ENCODE measurements at regions not wholly inside any gene's neighbourhood (a gene's known extent, or its start where the extent isn't known, plus 50 kb on each side); places are given as distances from the start of the nearest gene placed in this dataset.

DNA sequence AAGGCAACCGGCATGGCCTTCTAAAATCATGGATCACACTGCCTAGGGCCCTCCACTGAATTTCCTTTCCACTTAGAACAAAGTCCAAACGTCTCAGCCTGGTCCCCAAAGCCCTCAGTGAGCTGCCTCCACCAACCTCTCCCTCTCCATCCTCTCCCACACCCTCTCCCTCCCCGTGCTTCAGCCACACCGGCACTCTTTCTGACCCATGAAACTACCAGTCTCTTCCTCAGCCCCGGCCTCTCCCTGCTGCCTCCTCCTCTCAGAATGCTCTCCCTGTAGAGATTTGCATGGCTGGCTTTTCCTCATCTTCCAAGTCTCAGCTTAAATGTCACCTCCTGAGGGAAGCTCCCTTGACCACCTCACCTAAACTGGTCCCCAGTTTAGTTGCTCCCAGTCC is 219.0 kb upstream of the ZMIZ1 start:
- no peaks in the 10 kb centered on the region for H3K27me3 Mint-ChIP-seq
- no peaks in the 10 kb centered on the region for H3K9me3 Mint-ChIP-seq
- no peaks in the 10 kb centered on the region for H3K36me3 Mint-ChIP-seq
- no peak overlapping the region for H3K27ac Mint-ChIP-seq
- no peaks in the 10 kb centered on the region for H3K4me1 Mint-ChIP-seq
- no peak overlapping the region for H3K4me3 Mint-ChIP-seq

- no peaks in the 10 kb centered on the region for H3K27me3 Mint-ChIP-seq
- H3K36me3 Mint-ChIP-seq, result no peaks in the 10 kb centered on the region
- H3K4me1 Mint-ChIP-seq, result no peaks in the 10 kb centered on the region
- H3K9me3 Mint-ChIP-seq, result no peaks in the 10 kb centered on the region
- no peak overlapping the region for H3K27ac Mint-ChIP-seq
- H3K4me3 Mint-ChIP-seq, result no peak overlapping the region
Observed at GRCh38 chr10:78850644-78851435, 217.9 kb upstream of the ZMIZ1 start.

GRCh38 chr10:78851647-78852046 is 217.1 kb upstream of the ZMIZ1 start:
- Mint-ChIP-seq H3K4me3 (no peak overlapping the region), H3K36me3 (no peaks in the 10 kb centered on the region), H3K4me1 (no peaks in the 10 kb centered on the region), H3K9me3 (no peaks in the 10 kb centered on the region), H3K27ac (no peak overlapping the region), H3K27me3 (no peaks in the 10 kb centered on the region)

DNA sequence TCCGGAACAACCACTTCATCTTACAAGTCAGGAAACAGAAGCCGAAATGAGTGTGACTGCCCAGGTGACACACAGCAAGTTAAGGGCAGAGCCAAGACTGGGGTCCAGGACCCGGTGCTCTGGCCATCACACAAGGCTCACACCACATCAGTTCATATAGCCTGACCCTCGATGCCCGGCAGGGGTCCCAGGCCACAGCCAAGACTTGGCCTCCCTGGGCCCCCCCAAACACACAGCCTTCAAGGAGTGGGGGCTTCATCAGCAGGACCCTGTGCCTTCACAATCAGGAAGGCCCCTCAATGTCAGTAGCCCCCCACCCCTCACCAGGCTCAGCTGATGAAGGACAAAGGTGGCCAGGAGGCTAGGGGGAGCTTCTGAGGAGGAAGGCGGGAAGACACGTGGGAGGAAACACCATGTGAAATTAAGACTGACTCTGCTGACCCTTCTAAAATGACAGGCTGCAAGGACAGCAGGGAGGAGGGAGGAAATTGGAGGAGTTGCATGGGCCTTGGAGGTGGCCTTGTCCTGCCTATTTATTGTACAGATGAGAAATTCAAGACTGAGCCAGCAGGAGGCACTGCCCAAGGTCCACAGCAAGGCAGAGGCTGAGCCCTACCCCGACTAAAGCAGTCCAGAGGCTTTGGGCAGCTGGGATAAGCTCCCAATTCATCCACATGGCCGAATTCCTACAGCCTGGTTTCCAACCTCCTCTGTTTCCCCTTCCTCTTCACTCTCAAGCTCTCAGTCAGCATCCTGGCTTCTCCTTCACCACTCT is 216.1 kb upstream of the ZMIZ1 start:
- no peak overlapping the region for H3K4me3 Mint-ChIP-seq
- H3K4me1 Mint-ChIP-seq, result no peaks in the 10 kb centered on the region
- H3K36me3 Mint-ChIP-seq, result no peaks in the 10 kb centered on the region
- H3K27me3 Mint-ChIP-seq, result no peaks in the 10 kb centered on the region
- H3K9me3 Mint-ChIP-seq, result no peaks in the 10 kb centered on the region
- no peak overlapping the region for H3K27ac Mint-ChIP-seq

DNA sequence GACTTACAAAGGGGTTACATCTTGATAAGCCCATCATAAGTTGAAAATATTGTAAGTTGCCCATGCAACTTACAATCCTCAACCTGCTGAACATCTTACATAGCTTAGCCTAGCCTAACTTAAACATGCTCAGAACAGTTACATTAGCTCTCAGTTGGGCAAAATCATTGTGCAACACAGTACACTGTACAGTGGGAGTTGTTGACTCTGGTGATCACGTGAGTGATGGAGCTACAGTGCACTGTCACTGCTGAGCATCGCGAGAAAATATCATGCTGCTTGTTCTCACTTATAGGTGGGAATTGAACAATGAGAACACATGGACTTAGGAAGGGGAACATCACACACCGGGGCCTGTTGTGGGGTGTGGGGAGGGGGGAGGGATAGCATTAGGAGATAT is 214.9 kb upstream of the ZMIZ1 start:
- Mint-ChIP-seq H3K36me3 (no peaks in the 10 kb centered on the region), H3K27ac (no peak overlapping the region), H3K4me1 (no peaks in the 10 kb centered on the region), H3K9me3 (no peaks in the 10 kb centered on the region), H3K27me3 (no peaks in the 10 kb centered on the region), H3K4me3 (no peak overlapping the region)

DNA sequence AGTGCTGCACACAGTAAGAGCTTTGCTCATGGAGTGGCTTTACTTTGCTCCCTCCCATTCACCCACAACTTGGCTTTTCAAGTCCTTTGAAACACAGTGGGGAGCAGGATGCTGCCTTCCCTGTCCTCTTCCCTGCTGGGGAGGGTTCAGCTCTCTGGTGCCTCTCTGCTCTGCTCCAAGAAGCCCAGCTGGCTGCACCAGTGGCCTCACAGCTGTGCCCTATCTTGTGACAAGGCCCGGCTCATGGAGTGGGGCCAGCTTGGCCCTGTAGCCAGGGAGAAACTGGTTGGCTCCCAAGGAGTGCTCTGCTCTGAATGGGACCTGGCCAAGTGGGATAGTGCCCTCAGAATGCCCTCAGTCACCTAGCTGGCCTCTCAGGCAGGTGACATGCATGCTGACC is 212.3 kb upstream of the ZMIZ1 start:
- H3K27me3 Mint-ChIP-seq, result no peaks in the 10 kb centered on the region
- H3K4me1 Mint-ChIP-seq, result no peaks in the 10 kb centered on the region
- no peaks in the 10 kb centered on the region for H3K9me3 Mint-ChIP-seq
- no peak overlapping the region for H3K27ac Mint-ChIP-seq
- no peaks in the 10 kb centered on the region for H3K36me3 Mint-ChIP-seq
- H3K4me3 Mint-ChIP-seq, result no peak overlapping the region

DNA sequence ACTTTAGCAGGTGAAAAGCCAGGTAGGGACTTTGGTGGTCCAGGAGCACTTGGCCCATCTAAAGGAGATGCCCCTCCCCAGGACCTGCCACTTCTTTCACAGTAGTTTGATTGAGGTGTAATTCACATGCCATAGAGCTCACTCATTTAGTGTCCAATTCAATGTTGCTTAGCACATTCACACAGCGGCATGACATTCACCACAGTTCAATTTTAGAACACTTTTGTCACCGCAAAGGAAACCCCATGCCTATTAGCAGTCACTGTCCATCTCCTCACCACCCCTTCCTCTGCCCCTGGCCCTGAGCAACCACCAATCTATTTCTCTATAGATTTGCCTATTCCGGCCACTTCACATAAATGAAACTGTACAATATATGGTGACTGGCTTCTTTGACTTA is 211.6 kb upstream of the ZMIZ1 start:
- H3K4me3 Mint-ChIP-seq, result no peak overlapping the region
- H3K9me3 Mint-ChIP-seq, result no peaks in the 10 kb centered on the region
- no peak overlapping the region for H3K27ac Mint-ChIP-seq
- H3K36me3 Mint-ChIP-seq, result no peaks in the 10 kb centered on the region
- no peaks in the 10 kb centered on the region for H3K27me3 Mint-ChIP-seq
- no peaks in the 10 kb centered on the region for H3K4me1 Mint-ChIP-seq

- H3K36me3 Mint-ChIP-seq, result no peaks in the 10 kb centered on the region
- no peaks in the 10 kb centered on the region for H3K27me3 Mint-ChIP-seq
- H3K4me1 Mint-ChIP-seq, result no peaks in the 10 kb centered on the region
- H3K4me3 Mint-ChIP-seq, result no peak overlapping the region
- no peaks in the 10 kb centered on the region for H3K9me3 Mint-ChIP-seq
- no peak overlapping the region for H3K27ac Mint-ChIP-seq
Observed at GRCh38 chr10:78859266-78859665, 209.5 kb upstream of the ZMIZ1 start.

- Mint-ChIP-seq H3K27ac (no peak overlapping the region), H3K36me3 (no peaks in the 10 kb centered on the region)
Observed at GRCh38 chr10:78859769-78860168, 209.0 kb upstream of the ZMIZ1 start.

DNA sequence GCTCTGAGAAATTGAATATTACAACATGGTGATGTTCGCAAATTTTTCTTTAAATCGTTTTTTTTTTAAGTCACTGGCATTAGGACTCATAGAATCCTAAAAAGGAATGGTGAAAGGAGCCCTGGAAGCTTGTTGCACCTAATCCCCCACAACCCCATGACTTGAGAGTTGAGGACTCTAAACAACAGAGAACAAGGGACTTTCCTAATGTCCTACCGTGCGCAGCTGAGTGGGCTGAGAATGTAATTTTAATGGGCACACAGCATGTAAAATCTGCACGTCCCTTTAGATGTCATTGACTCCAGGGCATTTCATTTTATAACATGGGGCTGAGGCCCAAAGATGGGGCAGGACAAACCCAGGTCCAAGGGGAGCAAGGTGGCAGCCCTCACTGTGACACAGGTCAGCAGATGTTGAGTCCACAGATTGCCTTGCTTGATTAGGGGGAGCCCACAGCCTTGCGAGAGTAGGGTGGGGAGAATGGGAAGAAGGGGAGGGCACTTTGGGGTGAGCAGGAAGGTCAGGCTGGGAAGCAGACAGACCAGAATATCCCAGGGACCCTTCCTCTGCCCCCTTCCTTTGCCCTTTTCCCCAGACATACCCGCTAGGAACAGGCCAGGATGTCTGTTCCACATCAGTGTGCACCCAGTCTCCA is 208.4 kb upstream of the ZMIZ1 start:
- H3K9me3 Mint-ChIP-seq, result no peaks in the 10 kb centered on the region
- no peak overlapping the region for H3K27ac Mint-ChIP-seq
- H3K4me3 Mint-ChIP-seq, result no peak overlapping the region

More at GRCh38 chr10:78859769-78860168, 209.0 kb upstream of the ZMIZ1 start:
- no peaks in the 10 kb centered on the region for H3K27me3 Mint-ChIP-seq
- no peaks in the 10 kb centered on the region for H3K9me3 Mint-ChIP-seq
- no peaks in the 10 kb centered on the region for H3K4me1 Mint-ChIP-seq
- no peak overlapping the region for H3K4me3 Mint-ChIP-seq

GRCh38 chr10:78861529-78862327 is 207.0 kb upstream of the ZMIZ1 start:
- H3K4me1 Mint-ChIP-seq, result no peaks in the 10 kb centered on the region
- H3K9me3 Mint-ChIP-seq, result no peaks in the 10 kb centered on the region
- H3K27me3 Mint-ChIP-seq, result no peaks in the 10 kb centered on the region
- no peak overlapping the region for H3K4me3 Mint-ChIP-seq
- H3K36me3 Mint-ChIP-seq, result no peaks in the 10 kb centered on the region
- H3K27ac Mint-ChIP-seq, result no peak overlapping the region

More for the DNA sequence above, 208.4 kb upstream of the ZMIZ1 start:
- no peaks in the 10 kb centered on the region for H3K27me3 Mint-ChIP-seq
- H3K36me3 Mint-ChIP-seq, result no peaks in the 10 kb centered on the region
- H3K4me1 Mint-ChIP-seq, result no peaks in the 10 kb centered on the region

DNA sequence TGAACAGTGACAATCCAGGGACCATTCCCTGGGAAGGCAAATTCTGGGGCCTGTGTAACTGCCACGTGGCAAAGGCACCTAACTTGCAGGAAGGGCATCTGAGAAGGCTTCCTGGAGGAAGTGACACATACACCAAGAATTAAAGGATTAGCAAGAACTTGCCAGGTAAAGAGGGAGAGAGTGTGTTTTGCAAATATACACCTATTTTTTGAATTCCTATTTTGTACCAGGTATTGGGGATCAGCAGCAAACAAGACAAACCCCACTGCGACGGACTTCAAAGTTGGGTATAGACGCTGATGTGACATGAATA is 206.5 kb upstream of the ZMIZ1 start:
- Mint-ChIP-seq H3K27ac (no peak overlapping the region), H3K4me3 (no peak overlapping the region), H3K9me3 (no peaks in the 10 kb centered on the region), H3K27me3 (no peaks in the 10 kb centered on the region), H3K36me3 (no peaks in the 10 kb centered on the region), H3K4me1 (no peaks in the 10 kb centered on the region)

- no peak overlapping the region for H3K27ac Mint-ChIP-seq
- H3K27me3 Mint-ChIP-seq, result no peaks in the 10 kb centered on the region
- no peaks in the 10 kb centered on the region for H3K4me1 Mint-ChIP-seq
- no peaks in the 10 kb centered on the region for H3K36me3 Mint-ChIP-seq
- H3K4me3 Mint-ChIP-seq, result no peak overlapping the region
- no peaks in the 10 kb centered on the region for H3K9me3 Mint-ChIP-seq
Observed at GRCh38 chr10:78863140-78863905, 205.4 kb upstream of the ZMIZ1 start.

- H3K4me1 Mint-ChIP-seq, result no peaks in the 10 kb centered on the region
- no peaks in the 10 kb centered on the region for H3K9me3 Mint-ChIP-seq
- H3K36me3 Mint-ChIP-seq, result no peaks in the 10 kb centered on the region
- H3K27me3 Mint-ChIP-seq, result no peaks in the 10 kb centered on the region
- H3K27ac Mint-ChIP-seq, result no peak overlapping the region
- H3K4me3 Mint-ChIP-seq, result no peak overlapping the region
Observed at GRCh38 chr10:78863906-78864239, 204.9 kb upstream of the ZMIZ1 start.

Measured in activated naive CD4-positive, alpha-beta T cell treated with anti-CD3 and anti-CD28 coated beads, Interleukin-2, amount 50 U/mL, for 24 hours (primary cell).